CD4-positive, alpha-beta T cell treated with Interleukin-4 for 1 hour (primary cell): ENCODE measurements at regions not wholly inside any gene's neighbourhood (a gene's known extent, or its start where the extent isn't known, plus 50 kb on each side); places are given as distances from the start of the nearest gene placed in this dataset.
A peak's percentile ranks its signal among the peaks of the same experiment; 100 is the strongest.

Source experiments
- DNase-seq, 2 donors: peaks; one replicate each; pipeline ENCODE4 v3.0.0-alpha.2; 2020 to 2022

GRCh38 chr4:174120446-174121295 lies 162.8 kb downstream of the FBXO8 start:
- peak in 1 of 2 donors; percentile 27 for DNase-seq

GRCh38 chr4:174119830-174120229 lies 163.6 kb downstream of the FBXO8 start:
- no peak for DNase-seq

GRCh38 chr4:174119051-174119450 lies 164.4 kb downstream of the FBXO8 start:
- no peak for DNase-seq

- DNase-seq: no peak
These were observed 165.3 kb downstream of the FBXO8 start for GRCh38 chr4:174118171-174118570.

GRCh38 chr4:174117445-174117844 lies 166.0 kb downstream of the FBXO8 start:
- no peak for DNase-seq

- no peak for DNase-seq
These were observed 167.4 kb downstream of the FBXO8 start for GRCh38 chr4:174116021-174116420.

- no peak for DNase-seq
These were observed 172.0 kb downstream of the FBXO8 start for GRCh38 chr4:174111422-174111821.

GRCh38 chr4:174110180-174110579 lies 173.3 kb downstream of the FBXO8 start:
- DNase-seq: no peak

GRCh38 chr4:174107746-174108354 lies 175.6 kb downstream of the FBXO8 start:
- DNase-seq: no peak

GRCh38 chr4:174105202-174105601 lies 178.3 kb downstream of the FBXO8 start:
- DNase-seq: no peak

- DNase-seq: no peak
These were observed 182.6 kb downstream of the FBXO8 start for GRCh38 chr4:174100910-174101309.

- no peak for DNase-seq
These were observed 183.8 kb downstream of the FBXO8 start for GRCh38 chr4:174099712-174100111.

GRCh38 chr4:174096999-174097398 lies 186.5 kb downstream of the FBXO8 start:
- DNase-seq: no peak

- no peak for DNase-seq
These were observed 187.0 kb downstream of the FBXO8 start for GRCh38 chr4:174096456-174096855.

GRCh38 chr4:174091130-174091529 lies 192.3 kb downstream of the FBXO8 start:
- DNase-seq: no peak

GRCh38 chr4:174089711-174090110 lies 193.8 kb downstream of the FBXO8 start:
- no peak for DNase-seq

- no peak for DNase-seq
These were observed 194.7 kb downstream of the FBXO8 start for GRCh38 chr4:174088795-174089194.

GRCh38 chr4:174086829-174087799 lies 196.4 kb downstream of the FBXO8 start:
- DNase-seq: no peak

GRCh38 chr4:174084981-174085380 lies 198.5 kb downstream of the FBXO8 start:
- DNase-seq: no peak

GRCh38 chr4:174084542-174084941 lies 198.9 kb downstream of the FBXO8 start:
- DNase-seq: no peak

- no peak for DNase-seq
These were observed 203.1 kb downstream of the FBXO8 start for GRCh38 chr4:174080361-174080760.

GRCh38 chr4:174071595-174071994 lies 211.9 kb downstream of the FBXO8 start:
- DNase-seq: no peak

GRCh38 chr4:174069848-174070330 lies 213.6 kb downstream of the FBXO8 start:
- no peak for DNase-seq
